GM12878 (cell line): ENCODE measurements at regions not wholly inside any gene's neighbourhood (a gene's known extent, or its start where the extent isn't known, plus 50 kb on each side); places are given as distances from the start of the nearest gene placed in this dataset.

Experiments
- ATAC-seq: fragments of 200-7000 bp; cut with Tn5 transposase; 3 replicates; pipeline ENCODE4 v1.9.1; 2020; ENCODE audit warnings: mild to moderate bottlenecking, moderate library complexity
- BruUV-seq: library from RNA; stranded (reverse); fragments of 400-500 nt; replicated peaks from 2 replicates; lab custom pipeline; 2021; lab: Mats Ljungman, UMichigan
- CTCF ChIA-PET: fragments of 300-600 bp; sonication (Branson Sonifier 250); formaldehyde crosslinking; extraction: SDS; loops from one replicate; lab custom pipeline; 2021; ENCODE audit warnings: inconsistent platforms; lab: Yijun Ruan, JAX
- POLR2A ChIA-PET: fragments of 350-600 bp; formaldehyde crosslinking; extraction: SDS; loops from one replicate; lab custom pipeline; 2021; ENCODE audit warnings: inconsistent platforms; lab: Charles Lee
- RAD21 ChIA-PET: fragments of 300-600 bp; sonication (Branson Sonifier 250); formaldehyde crosslinking; loops from one replicate; lab custom pipeline; 2023; ENCODE audit warnings: antibody characterized with exemption; ENCODE audit not compliant: unreplicated experiment; lab: Charles Lee
- SMC1A ChIA-PET: fragments of 300-600 bp; sonication (Branson Sonifier 250); formaldehyde crosslinking; loops from one replicate; lab custom pipeline; 2023; ENCODE audit not compliant: unreplicated experiment, uncharacterized antibody; lab: Charles Lee
- DNase-seq: peaks from one replicate; pipeline ENCODE4 v3.0.0-alpha.2; 2011; ENCODE audit warnings: low read depth, low spot score
- FAIRE-seq: peaks from 3 replicates; lab custom pipeline; 2011; peaks lifted over from hg19 to GRCh38; lab: Jason Lieb, UNC
- H2AFZ ChIP-seq: 2 replicates; pipeline ENCODE4 v1.6.0; 2011; ENCODE audit warnings: low read depth, low read length, control low read depth; ENCODE audit not compliant: control insufficient read depth
- H3K27ac ChIP-seq: 2 replicates; pipeline ENCODE4 v1.5.1; 2011; ENCODE audit warnings: control low read depth; ENCODE audit not compliant: control insufficient read depth, insufficient read depth
- H3K27me3 ChIP-seq, 2 experiments: replicated peaks in 1 of 2; 2 replicates each; pipeline versions ENCODE4 v1.6.0 to v1.6.1; 2011; ENCODE audit warnings: low read length in 1 of 2; ENCODE audit not compliant: control insufficient read depth in 2 of 2, insufficient read depth in 2 of 2
- H3K36me3 ChIP-seq, 2 experiments: 2 replicates each; pipeline ENCODE4 v1.5.1; 2011; ENCODE audit warnings: low read length in 1 of 2; ENCODE audit not compliant: control insufficient read depth in 2 of 2, insufficient read depth in 2 of 2
- H3K4me1 ChIP-seq: 2 replicates; pipeline ENCODE4 v1.6.1; 2011; ENCODE audit warnings: mild to moderate bottlenecking, low read length, moderate library complexity, mixed read lengths; ENCODE audit not compliant: control insufficient read depth, insufficient read depth
- H3K4me2 ChIP-seq: 2 replicates; pipeline ENCODE4 v1.6.0; 2011; ENCODE audit warnings: control low read depth; ENCODE audit not compliant: control insufficient read depth, insufficient read depth
- H3K4me3 ChIP-seq: fragments of 200-600 bp; sonication (generic); 2 replicates; pipeline ENCODE4 v1.5.1; 2016
- H3K79me2 ChIP-seq: 2 replicates; pipeline ENCODE4 v1.6.0; 2011; ENCODE audit warnings: low read length; ENCODE audit not compliant: control insufficient read depth, insufficient read depth
- H3K9ac ChIP-seq: 2 replicates; pipeline ENCODE4 v1.8.0; 2011; ENCODE audit warnings: low read length, control low read depth, mixed read lengths; ENCODE audit not compliant: control insufficient read depth, insufficient read depth
- H3K9me3 ChIP-seq: replicated peaks from 3 replicates; pipeline ENCODE4 v1.5.1; 2011; ENCODE audit warnings: mild to moderate bottlenecking, low read length; ENCODE audit not compliant: control insufficient read depth, insufficient read depth
- H4K20me1 ChIP-seq: 2 replicates; pipeline ENCODE4 v1.6.0; 2011; ENCODE audit not compliant: control insufficient read depth, insufficient read depth
- BCL11A ChIP-seq: IDR thresholded peaks from 2 replicates; pipeline ENCODE4 v1.6.1; 2011; ENCODE audit warnings: low read depth, low read length
- CREB1 ChIP-seq: IDR thresholded peaks from 2 replicates; pipeline ENCODE4 v1.6.1; 2012; ENCODE audit warnings: low read depth, mild to moderate bottlenecking, inconsistent platforms
- IKZF1 ChIP-seq: fragments of 450-650 bp; conservative IDR thresholded peaks from 2 replicates; pipeline ENCODE4 v1.6.1; 2017; ENCODE audit warnings: antibody characterized with exemption, mild to moderate bottlenecking
- IKZF2 ChIP-seq, 2 experiments: fragments of 450-650 bp; IDR thresholded peaks; 2 replicates each; pipeline ENCODE4 v1.6.1; 2017; ENCODE audit warnings: mild to moderate bottlenecking in 2 of 2, moderate library complexity in 2 of 2
- JUNB ChIP-seq: IDR thresholded peaks from 2 replicates; pipeline ENCODE4 v1.6.1; 2016; ENCODE audit warnings: antibody characterized with exemption, mild to moderate bottlenecking
- NR2C2 ChIP-seq: IDR thresholded peaks from 2 replicates; pipeline ENCODE4 v1.6.1; 2011; ENCODE audit warnings: borderline replicate concordance, low read depth; ENCODE audit not compliant: control insufficient read depth, insufficient read length
- NR2F1 ChIP-seq: fragments of 450-650 bp; conservative IDR thresholded peaks from 2 replicates; pipeline ENCODE4 v1.6.1; 2017; ENCODE audit warnings: mild to moderate bottlenecking
- RELA ChIP-seq: fragments of 450-650 bp; IDR thresholded peaks from 2 replicates; pipeline ENCODE4 v1.8.0; 2014; ENCODE audit warnings: borderline replicate concordance; ENCODE audit not compliant: partially characterized antibody
- RUNX3 ChIP-seq: IDR thresholded peaks from 2 replicates; pipeline ENCODE4 v1.6.1; 2012; ENCODE audit warnings: low read length, inconsistent platforms
- SMC3 ChIP-seq: IDR thresholded peaks from 2 replicates; pipeline ENCODE4 v1.6.1; 2011; ENCODE audit warnings: low read length, improper control_type of control experiment, borderline replicate concordance
- SP1 ChIP-seq: IDR thresholded peaks from one replicate; pipeline ENCODE4 v1.6.1; 2011; ENCODE audit warnings: low read depth, low read length
- SUPT20H ChIP-seq: IDR thresholded peaks from 2 replicates; pipeline ENCODE4 v1.6.1; 2011; ENCODE audit warnings: low read depth, mild to moderate bottlenecking, low read length, moderate library complexity, borderline replicate concordance; ENCODE audit not compliant: control insufficient read depth
- TCF7 ChIP-seq: IDR thresholded peaks from 2 replicates; pipeline ENCODE4 v1.6.1; 2014; ENCODE audit warnings: antibody characterized with exemption, borderline replicate concordance
- WGBS: methylation state at CpG from one replicate; pipeline ENCODE4 v1.1.6; 2016; ENCODE audit warnings: low lambda C conversion rate; ENCODE audit not compliant: insufficient replicate concordance, insufficient coverage; ENCODE audit errors: missing lambda C conversion rate; 5-methylcytosine and 5-hydroxymethylcytosine counted together
- in situ Hi-C: fragments of 300-500 bp; cut with MboI; formaldehyde crosslinking; loops from 9 replicates; pipeline ENCODE4 v1.14.3; 2018; ENCODE audit warnings: mixed read lengths
- intact Hi-C: fragments of 100-400 bp; cut with micrococcal nuclease; formaldehyde crosslinking; loops from one replicate; pipeline ENCODE4 v1.14.2; 2022; ENCODE audit not compliant: unreplicated experiment
- TF ChIP-seq, protein P1 (sequence below): IDR thresholded peaks from 2 replicates; pipeline ENCODE4 v1.6.1; 2011; ENCODE audit warnings: low read depth, low read length, improper control_type of control experiment, borderline replicate concordance
- TF ChIP-seq, protein P2 (sequence below), 3 experiments: IDR thresholded peaks in 2 of 3; conservative IDR thresholded peaks in 1 of 3; 2 replicates each; pipeline ENCODE4 v1.5.1; 2011; ENCODE audit warnings: low read depth in 3 of 3, low read length in 3 of 3, mild to moderate bottlenecking in 3 of 3, control low read depth in 2 of 3, moderate library complexity in 2 of 3, inconsistent platforms in 1 of 3, mixed read lengths in 1 of 3; ENCODE audit not compliant: control insufficient read depth in 2 of 3, insufficient read depth in 1 of 3; ENCODE audit errors: extremely low read depth in 1 of 3
- TF ChIP-seq, protein P3 (sequence below): fragments of 450-650 bp; IDR thresholded peaks from 2 replicates; pipeline ENCODE4 v1.6.1; 2014; ENCODE audit warnings: mild to moderate bottlenecking
- TF ChIP-seq, protein P4 (sequence below): fragments of 450-650 bp; IDR thresholded peaks from 2 replicates; pipeline ENCODE4 v1.6.1; 2017; ENCODE audit warnings: mild to moderate bottlenecking, low read depth, inconsistent platforms; ENCODE audit not compliant: poor library complexity, severe bottlenecking
- TF ChIP-seq, protein P5 (sequence below): fragments of 450-650 bp; IDR thresholded peaks from 2 replicates; pipeline ENCODE4 v1.6.1; 2016; ENCODE audit warnings: mild to moderate bottlenecking

DNA sequence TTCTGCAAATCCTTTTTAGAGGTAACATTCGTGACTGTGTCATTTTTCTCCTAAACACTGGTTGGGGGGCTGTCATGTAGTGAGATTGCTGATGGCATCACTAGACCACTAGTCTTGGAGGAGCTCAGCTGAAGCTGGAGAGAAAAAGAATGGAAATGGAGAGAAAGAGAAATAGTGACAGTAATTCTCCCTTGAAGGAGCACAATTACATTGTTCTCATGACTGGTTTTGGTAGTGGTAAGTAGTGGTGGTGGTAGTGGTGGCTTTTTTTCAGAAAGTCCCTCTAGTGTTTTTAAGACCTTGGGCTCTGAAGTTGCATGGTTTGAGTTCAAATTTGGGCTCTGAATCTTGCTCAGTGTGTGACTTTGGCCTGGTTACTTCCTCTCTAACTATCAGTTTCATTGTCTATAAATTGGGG is 99.8 kb downstream of the LARP7 start:
- Histone ChIP-seq H3K4me2 (0 out of 2 replicates have a peak overlapping the region, but pooled peaks have one; percentile 4), H3K27me3 (no peaks in the 10 kb centered on the region), H4K20me1 (no peaks in the 10 kb centered on the region), H3K4me1 (peaks cover 27% of the 10 kb centered on the region), H2AFZ (no peak overlapping the region; the same call in none of the 2 replicates), H3K27ac (peak overlapping the region; percentile 77), H3K4me3 (peak overlapping the region; percentile 26; the same call in 1 of the 2 replicates), H3K36me3 (no peaks in the 10 kb centered on the region), H3K79me2 (no peaks in the 10 kb centered on the region), H3K9me3 (no peaks in the 10 kb centered on the region), H3K9ac (no peak overlapping the region)
- BruUV-seq = no TSS peak
- ChIA-PET CTCF (interaction anchor here (1.1 to 1.4 kb wide), 5 partner anchors 23 to 101 kb away, joined by 3 to 6 read pairs (median 4); no protein-coding TSS in a partner anchor), SMC1A (interaction anchor here (0.8 to 2.7 kb wide), 6 partner anchors 11 to 102 kb away, joined by 3 to 13 read pairs (median 8); no protein-coding TSS in a partner anchor), POLR2A (no interaction called here), RAD21 (interaction anchor here (0.9 to 1.2 kb wide), 2 partner anchors 14 to 29 kb away, joined by 3 to 4 read pairs; no protein-coding TSS in a partner anchor)
- intact Hi-C loops (loop anchor here (5.0 kb wide), 1 partner anchor 449 kb away; the partner anchor contains the start of gene TIFA), in situ Hi-C loops (no loop called here)
- peak; percentile 76 for ATAC-seq
- WGBS = 0% methylated on average over 1 of the region's 1 CpG
- FAIRE-seq = peak; percentile 84
- peak; percentile 64 for DNase-seq
- TF ChIP-seq, protein P1, sequence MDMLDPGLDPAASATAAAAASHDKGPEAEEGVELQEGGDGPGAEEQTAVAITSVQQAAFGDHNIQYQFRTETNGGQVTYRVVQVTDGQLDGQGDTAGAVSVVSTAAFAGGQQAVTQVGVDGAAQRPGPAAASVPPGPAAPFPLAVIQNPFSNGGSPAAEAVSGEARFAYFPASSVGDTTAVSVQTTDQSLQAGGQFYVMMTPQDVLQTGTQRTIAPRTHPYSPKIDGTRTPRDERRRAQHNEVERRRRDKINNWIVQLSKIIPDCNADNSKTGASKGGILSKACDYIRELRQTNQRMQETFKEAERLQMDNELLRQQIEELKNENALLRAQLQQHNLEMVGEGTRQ = no peak
- TF ChIP-seq CREB1 (no peak), SP1 (no peak), BCL11A (peak; percentile 16; the same call in 1 of the 2 replicates), SUPT20H (no peak), SMC3 (no peak), RUNX3 (peak; percentile 77), NR2F1 (0 out of 2 replicates have a peak, but pooled peaks have one; percentile 12), IKZF2 (IDR thresholded peaks at IDR 0.05) (peak; percentile 55 to 62; a peak in 3 of 4 replicates), RELA (no peak), NR2C2 (no peak), JUNB (no peak), TCF7 (no peak), IKZF1 (0 out of 2 replicates have a peak, but pooled peaks have one; percentile 30)
- TF ChIP-seq, protein P2, sequence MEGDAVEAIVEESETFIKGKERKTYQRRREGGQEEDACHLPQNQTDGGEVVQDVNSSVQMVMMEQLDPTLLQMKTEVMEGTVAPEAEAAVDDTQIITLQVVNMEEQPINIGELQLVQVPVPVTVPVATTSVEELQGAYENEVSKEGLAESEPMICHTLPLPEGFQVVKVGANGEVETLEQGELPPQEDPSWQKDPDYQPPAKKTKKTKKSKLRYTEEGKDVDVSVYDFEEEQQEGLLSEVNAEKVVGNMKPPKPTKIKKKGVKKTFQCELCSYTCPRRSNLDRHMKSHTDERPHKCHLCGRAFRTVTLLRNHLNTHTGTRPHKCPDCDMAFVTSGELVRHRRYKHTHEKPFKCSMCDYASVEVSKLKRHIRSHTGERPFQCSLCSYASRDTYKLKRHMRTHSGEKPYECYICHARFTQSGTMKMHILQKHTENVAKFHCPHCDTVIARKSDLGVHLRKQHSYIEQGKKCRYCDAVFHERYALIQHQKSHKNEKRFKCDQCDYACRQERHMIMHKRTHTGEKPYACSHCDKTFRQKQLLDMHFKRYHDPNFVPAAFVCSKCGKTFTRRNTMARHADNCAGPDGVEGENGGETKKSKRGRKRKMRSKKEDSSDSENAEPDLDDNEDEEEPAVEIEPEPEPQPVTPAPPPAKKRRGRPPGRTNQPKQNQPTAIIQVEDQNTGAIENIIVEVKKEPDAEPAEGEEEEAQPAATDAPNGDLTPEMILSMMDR (IDR thresholded peaks at IDR 0.05 in 2 of 3, conservative IDR thresholded peaks at IDR 0.05 in 1 of 3; ENCODE audit: control insufficient read depth in 2 of 3, extremely low read depth in 1 of 3, insufficient read depth in 1 of 3, low read depth in 3 of 3, low read length in 3 of 3) = no peak
- TF ChIP-seq, protein P3, sequence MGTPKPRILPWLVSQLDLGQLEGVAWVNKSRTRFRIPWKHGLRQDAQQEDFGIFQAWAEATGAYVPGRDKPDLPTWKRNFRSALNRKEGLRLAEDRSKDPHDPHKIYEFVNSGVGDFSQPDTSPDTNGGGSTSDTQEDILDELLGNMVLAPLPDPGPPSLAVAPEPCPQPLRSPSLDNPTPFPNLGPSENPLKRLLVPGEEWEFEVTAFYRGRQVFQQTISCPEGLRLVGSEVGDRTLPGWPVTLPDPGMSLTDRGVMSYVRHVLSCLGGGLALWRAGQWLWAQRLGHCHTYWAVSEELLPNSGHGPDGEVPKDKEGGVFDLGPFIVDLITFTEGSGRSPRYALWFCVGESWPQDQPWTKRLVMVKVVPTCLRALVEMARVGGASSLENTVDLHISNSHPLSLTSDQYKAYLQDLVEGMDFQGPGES = no peak
- TF ChIP-seq, protein P4, sequence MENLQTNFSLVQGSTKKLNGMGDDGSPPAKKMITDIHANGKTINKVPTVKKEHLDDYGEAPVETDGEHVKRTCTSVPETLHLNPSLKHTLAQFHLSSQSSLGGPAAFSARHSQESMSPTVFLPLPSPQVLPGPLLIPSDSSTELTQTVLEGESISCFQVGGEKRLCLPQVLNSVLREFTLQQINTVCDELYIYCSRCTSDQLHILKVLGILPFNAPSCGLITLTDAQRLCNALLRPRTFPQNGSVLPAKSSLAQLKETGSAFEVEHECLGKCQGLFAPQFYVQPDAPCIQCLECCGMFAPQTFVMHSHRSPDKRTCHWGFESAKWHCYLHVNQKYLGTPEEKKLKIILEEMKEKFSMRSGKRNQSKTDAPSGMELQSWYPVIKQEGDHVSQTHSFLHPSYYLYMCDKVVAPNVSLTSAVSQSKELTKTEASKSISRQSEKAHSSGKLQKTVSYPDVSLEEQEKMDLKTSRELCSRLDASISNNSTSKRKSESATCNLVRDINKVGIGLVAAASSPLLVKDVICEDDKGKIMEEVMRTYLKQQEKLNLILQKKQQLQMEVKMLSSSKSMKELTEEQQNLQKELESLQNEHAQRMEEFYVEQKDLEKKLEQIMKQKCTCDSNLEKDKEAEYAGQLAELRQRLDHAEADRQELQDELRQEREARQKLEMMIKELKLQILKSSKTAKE = peak; percentile 51
- TF ChIP-seq, protein P5, sequence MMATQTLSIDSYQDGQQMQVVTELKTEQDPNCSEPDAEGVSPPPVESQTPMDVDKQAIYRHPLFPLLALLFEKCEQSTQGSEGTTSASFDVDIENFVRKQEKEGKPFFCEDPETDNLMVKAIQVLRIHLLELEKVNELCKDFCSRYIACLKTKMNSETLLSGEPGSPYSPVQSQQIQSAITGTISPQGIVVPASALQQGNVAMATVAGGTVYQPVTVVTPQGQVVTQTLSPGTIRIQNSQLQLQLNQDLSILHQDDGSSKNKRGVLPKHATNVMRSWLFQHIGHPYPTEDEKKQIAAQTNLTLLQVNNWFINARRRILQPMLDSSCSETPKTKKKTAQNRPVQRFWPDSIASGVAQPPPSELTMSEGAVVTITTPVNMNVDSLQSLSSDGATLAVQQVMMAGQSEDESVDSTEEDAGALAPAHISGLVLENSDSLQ = no peak
